T-helper 2 cell treated with Interferon-gamma antibody and Interleukin-4, amounts not matched to agents 100 ng/mL and 5 ng/mL, for 36 hours (primary cell): ENCODE measurements at regions not wholly inside any gene's neighbourhood (a gene's known extent, or its start where the extent isn't known, plus 50 kb on each side); places are given as distances from the start of the nearest gene placed in this dataset.

Experiments used
- intact Hi-C: fragments of 100-400 bp; cut with micrococcal nuclease; formaldehyde crosslinking; loops from one replicate; pipeline ENCODE4 v1.15.1; 2023

DNA sequence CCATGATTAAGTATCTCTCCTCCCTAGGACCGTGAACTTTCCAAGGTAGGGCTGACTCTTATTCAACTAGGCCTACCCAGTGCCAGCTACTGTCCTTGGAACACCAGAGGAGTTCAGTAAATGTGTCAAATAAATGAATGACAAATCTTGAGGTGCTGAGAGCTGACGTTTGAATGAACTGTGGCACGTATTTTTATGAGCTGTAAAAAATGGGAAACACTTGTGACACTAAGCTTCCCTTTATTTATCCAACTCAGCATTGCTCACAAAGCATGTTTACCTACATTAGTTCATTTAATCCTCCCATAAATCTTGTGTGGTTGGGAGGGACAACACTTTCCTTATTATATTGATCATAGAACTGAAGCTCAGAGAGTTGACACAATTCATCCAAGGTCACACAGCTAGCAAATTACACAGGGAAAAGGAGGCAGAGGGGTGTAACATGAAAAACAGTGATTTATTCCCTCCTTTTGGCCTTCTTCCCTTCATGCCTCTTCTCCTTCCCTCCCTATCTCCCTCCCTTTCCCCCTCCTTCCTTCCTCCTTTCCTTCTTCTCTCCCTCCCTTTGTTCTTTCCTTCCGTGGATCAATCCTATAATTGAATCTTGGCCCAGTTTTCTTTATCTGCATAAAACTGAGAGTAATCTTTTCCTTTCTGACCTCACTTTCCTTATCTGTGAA is 412.6 kb downstream of the DMRT2 start:
- intact Hi-C loops, result no loop called here

- intact Hi-C loops, result no loop called here
Observed at GRCh38 chr9:1469996-1470395, 419.8 kb downstream of the DMRT2 start.

GRCh38 chr9:1473956-1474634 is 423.9 kb downstream of the DMRT2 start:
- intact Hi-C loops, result no loop called here

DNA sequence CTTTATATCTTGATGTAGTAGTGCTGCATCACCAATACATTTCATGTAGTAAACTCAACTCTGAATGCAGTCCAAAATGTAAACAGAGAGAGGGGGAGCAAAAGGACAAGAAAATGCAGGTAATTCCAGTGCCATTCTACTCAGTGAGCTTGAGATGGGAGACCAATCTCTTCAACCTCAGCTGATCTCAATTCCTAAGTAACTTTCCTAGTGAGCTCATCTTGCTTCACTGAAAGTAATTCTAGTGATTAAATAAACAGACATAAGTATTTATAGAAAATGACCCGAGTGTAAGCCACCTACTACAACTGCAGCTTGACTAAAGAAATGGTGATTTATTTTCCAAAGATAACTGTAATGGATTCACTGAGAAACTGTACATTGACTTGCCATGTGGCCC is 424.5 kb downstream of the DMRT2 start:
- intact Hi-C loops, result no loop called here

- intact Hi-C loops, result loop anchor here (1.0 kb wide), 1 partner anchor 45 kb away; no protein-coding TSS in a partner anchor
Observed at GRCh38 chr9:1490341-1491232, 440.4 kb downstream of the DMRT2 start.

DNA sequence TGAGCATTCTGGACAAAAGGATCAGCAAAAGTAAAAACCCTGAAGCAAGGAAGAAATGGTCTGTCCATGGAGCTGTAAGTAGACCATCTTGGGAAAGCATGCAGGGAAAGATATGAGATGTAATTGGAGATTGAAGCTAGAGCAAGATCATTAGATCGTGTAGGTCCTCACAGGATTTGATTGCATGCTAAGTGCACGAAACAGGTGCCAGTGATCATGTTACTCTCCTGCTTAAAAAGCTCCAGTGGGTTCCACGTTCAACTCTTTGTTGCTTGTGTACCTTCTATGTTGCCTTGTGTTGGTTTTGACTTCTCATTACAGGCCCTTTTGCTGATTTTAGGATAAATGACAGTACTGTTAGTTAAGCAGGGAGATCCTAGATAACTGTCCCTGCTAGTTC is 442.0 kb downstream of the DMRT2 start:
- intact Hi-C loops, result no loop called here

DNA sequence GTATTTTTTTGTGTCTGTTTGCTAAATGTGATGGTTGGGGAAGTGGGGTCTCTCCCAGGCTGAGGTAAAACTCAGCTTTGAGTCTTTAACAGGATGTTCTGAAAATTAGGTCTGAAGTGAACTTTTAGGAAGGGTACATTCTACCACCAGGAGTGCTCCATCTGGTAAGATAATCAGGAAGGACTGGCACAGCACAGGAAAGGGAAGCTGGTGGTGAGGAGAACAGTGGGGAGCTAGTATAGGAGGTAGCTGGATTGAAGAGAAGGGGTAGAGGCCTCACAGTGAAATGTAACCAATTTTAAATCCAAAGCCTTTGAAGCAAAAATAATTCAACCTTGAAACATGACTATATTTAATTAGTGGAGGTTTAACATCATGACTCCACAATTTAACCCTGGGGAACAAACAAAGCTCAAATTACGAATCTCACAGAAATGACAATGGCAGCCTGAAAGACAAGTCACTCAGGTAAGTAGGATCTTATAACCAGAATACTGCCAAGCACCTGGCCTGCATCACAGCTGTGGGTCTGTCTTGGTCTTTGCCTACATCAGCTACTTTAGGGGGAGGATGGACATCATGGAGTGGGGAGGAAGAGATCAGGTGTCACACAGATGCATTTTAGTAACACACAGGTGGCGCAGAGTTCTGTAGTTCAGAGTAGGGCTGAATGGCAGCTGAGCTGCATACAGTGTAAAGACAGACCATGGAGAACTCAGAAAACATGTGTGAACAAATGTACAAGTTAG is 445.3 kb downstream of the DMRT2 start:
- intact Hi-C loops, result no loop called here

- intact Hi-C loops, result no loop called here
Observed at GRCh38 chr9:1505489-1505888, 455.3 kb downstream of the DMRT2 start.

DNA sequence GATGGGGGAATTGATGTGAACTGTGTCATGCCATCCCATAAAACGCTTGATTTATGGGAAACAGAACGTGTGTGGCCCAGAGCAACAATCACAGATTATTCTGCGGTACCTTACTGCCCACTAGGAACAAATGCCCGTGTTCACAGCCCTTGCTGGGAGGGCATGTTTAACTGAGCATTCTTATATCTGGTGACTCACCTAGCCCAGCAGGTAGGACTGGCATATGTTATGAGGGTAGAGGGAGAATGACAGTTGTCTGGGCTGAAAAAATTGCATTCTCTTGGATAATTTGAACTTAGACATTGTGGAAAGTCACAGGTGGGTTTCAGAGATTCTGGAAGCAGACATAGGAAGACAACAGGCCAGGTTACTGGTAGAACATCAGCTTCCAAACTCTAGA is 460.6 kb downstream of the DMRT2 start:
- intact Hi-C loops, result no loop called here

GRCh38 chr9:1513105-1513504 is 462.9 kb downstream of the DMRT2 start:
- intact Hi-C loops, result no loop called here

GRCh38 chr9:1514250-1514649 is 464.1 kb downstream of the DMRT2 start:
- intact Hi-C loops, result no loop called here

DNA sequence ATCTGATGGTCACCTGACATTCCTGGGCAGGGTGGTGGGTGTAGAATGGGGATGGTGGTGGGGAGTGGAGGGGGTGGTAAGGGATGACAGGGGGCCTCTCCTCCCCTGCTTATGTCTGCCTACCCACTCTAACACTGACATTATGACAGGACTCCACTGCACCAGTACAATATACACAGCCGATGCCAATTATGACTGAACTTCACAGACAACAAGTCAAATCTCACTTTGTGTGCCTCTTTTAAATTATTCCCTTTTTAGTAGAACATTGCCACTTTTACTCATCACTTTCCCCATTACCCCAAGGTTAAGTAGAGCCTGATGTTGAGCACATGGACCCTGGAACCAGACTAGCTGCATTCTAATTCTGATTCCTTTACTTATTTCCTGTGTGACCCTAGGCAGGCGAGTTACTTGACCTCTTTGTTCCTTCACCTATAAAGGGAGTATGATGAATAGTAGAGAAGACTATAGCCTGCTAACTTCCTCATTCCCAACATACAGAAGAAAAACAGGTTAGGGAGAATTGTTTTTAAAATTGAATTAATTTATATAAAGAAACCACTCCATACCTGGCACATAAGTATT is 464.7 kb downstream of the DMRT2 start:
- intact Hi-C loops, result no loop called here

- intact Hi-C loops, result no loop called here
Observed at GRCh38 chr9:1515557-1515956, 465.4 kb downstream of the DMRT2 start.

GRCh38 chr9:1521547-1521946 is 471.4 kb downstream of the DMRT2 start:
- intact Hi-C loops, result no loop called here

DNA sequence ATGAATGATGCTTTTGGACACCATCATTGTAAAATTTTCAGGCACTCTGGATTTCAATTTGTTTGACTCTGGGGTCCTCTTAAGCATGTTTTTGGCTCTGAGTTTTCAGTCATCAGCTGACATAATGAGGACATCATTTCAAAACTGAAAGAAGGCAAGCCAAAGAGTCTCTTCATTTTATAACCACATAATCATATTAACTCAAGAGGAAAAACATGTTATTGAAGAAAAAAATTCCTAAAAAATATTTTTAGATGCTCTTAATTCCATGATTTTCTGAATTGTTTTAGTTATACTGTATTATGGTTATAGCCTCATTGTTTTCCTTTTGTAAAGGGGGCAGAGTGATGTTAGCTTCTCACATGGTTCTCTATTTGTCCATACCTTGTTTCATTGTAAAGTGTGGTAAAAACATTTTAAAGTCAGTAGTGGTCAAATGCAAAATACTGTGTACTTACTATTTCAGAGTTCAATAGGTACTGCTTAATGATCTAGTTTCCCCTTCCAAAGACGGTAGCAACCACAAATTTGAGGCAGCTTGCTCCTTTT is 472.1 kb downstream of the DMRT2 start:
- intact Hi-C loops, result no loop called here

- intact Hi-C loops, result no loop called here
Observed at GRCh38 chr9:1528456-1528855, 478.3 kb downstream of the DMRT2 start.

DNA sequence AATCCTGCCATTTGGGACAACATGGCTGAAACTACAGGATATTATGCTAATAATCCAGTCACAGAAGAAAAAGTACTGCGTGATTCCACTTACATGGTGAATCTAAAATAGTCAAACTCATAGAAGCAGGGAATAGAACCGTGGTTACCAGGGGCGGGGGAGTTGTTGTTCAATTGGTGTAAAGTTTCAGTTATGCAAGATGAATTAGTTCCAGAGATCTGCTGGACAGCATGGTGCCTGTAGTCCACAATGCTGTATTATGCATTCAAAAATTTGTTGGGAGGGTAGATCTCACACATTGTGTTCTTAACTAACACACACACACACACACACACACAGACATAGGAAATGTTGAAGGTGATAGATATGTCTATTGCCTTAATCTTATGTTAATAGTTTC is 480.5 kb downstream of the DMRT2 start:
- intact Hi-C loops, result no loop called here

DNA sequence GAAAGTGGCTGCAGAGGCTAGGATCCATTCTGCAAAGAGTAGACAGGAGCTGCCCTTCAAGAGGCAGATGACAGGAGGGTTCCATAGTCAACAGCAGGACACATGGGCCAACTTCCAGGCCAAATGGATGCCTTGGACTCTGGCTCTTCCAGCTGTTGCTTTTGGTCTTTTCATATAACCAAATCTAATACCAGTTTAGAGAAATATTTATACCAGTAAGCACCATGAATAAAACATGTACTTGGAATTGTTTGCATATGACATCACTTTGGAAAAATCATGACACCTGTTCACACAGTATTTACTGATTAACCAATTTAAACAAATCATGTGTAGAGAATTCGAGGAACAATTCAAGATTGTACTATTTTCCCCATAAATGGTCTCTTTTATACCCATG is 481.3 kb downstream of the DMRT2 start:
- intact Hi-C loops, result no loop called here

DNA sequence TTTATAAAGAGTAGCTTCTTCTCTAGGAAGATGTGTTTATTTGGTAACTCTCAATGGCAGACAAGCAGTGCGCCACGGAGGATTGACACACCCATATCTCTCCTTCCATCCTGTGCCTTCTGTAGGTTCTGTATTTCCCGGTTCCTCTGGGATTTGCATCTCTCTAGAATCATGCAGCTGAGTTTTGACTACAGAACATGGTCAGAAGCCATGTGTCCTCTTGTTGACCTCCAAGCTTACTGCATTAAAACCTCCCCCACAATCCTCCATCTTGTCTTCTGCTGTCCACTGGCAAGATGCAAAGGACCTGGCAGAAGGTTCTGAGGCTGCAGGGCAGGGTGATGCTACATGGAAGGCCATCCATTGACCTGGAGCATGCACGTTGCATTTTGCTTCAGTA is 482.0 kb downstream of the DMRT2 start:
- intact Hi-C loops, result no loop called here

DNA sequence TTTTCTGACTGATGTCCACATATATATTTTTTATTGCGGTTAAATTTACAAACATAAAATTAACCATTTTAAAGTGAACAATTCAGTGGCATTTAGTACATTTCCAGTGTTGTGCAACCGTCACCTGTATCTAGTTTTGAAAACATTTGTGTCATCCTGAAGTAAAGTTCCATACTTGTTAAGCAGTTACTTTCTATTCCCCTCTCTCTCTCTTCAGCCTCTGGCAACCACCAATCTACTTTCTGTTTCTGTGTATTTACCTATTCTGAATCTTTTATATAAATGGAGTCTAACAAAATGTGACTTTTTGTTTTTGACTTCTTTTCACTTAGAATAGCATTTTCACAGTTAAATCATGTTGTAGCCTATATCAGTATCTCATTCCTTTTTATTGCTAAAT is 480.1 kb upstream of the SMARCA2 start:
- intact Hi-C loops, result loop anchor here (1.0 kb wide), 1 partner anchor 45 kb away; no protein-coding TSS in a partner anchor

DNA sequence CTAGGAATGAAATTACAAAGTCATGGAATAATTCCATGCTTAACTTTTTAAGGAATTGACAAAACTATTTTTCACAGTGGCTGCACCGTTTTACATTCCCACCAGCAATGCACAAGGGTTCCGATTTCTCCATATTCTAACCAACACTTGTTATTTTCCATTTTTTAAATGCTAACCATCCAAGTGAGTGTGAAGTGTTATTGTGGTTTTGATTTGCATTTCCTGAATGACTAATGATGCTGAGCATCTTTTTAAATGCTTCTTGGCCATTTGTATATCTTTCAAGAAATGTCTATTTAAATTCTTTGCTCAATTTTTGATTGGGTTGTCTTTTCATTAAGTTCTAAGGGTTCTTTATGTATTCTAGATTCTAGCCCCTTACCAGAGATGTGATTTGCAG is 479.5 kb upstream of the SMARCA2 start:
- intact Hi-C loops, result loop anchor here (1.0 kb wide), 1 partner anchor 45 kb away; no protein-coding TSS in a partner anchor
